Activated CD8-positive, alpha-beta memory T cell treated with anti-CD3 and anti-CD28 coated beads for 24 hours (primary cell): ENCODE measurements at regions not wholly inside any gene's neighbourhood (a gene's known extent, or its start where the extent isn't known, plus 50 kb on each side); places are given as distances from the start of the nearest gene placed in this dataset.

Experiments
- DNase-seq: peaks from one replicate; pipeline ENCODE4 v3.0.0-alpha.2; 2020

GRCh38 chrX:4206941-4207340, 493.5 kb upstream of the PRKX start:
- DNase-seq = no peak

DNA sequence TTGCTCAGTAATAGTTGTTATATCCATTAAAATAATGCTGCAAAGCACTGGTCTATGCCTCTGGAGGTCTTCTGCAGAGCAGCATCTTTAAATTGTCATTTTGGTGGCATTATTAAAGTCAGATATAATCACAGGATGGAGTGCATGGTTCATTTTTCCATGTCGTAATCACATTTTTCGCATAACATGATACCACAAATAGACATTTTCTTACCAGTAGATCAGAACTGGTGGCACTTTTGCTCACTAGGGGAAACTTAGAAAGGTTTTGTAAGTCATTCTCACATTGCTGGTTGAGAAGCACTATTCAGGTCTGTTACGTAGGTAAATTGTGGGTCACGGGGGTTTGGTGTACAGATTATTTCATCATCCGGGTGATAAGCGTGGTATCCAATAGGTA, 484.5 kb upstream of the PRKX start:
- no peak for DNase-seq

GRCh38 chrX:4193500-4194155, 480.2 kb upstream of the PRKX start:
- no peak for DNase-seq

GRCh38 chrX:4186331-4186730, 472.9 kb upstream of the PRKX start:
- DNase-seq = no peak

DNA sequence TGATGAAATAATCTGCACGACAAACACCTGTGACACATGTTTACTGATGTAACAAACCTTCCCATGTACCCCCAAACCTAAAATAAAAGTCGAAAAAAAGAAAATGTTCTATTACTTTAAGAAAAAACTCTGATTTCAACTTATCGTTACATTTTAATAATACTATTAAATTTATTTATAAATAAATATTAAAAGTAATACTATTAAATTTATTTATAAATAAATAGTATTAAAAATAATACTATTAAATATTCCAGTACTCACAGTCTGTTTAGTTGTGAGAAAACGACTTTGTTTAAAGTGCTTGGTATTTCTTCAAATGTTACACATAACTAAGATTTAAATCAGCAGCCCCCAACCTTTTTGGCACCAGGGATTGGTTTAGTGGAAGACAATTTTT, 471.6 kb upstream of the PRKX start:
- DNase-seq = no peak

GRCh38 chrX:4182408-4182806, 469.0 kb upstream of the PRKX start:
- DNase-seq = no peak

DNA sequence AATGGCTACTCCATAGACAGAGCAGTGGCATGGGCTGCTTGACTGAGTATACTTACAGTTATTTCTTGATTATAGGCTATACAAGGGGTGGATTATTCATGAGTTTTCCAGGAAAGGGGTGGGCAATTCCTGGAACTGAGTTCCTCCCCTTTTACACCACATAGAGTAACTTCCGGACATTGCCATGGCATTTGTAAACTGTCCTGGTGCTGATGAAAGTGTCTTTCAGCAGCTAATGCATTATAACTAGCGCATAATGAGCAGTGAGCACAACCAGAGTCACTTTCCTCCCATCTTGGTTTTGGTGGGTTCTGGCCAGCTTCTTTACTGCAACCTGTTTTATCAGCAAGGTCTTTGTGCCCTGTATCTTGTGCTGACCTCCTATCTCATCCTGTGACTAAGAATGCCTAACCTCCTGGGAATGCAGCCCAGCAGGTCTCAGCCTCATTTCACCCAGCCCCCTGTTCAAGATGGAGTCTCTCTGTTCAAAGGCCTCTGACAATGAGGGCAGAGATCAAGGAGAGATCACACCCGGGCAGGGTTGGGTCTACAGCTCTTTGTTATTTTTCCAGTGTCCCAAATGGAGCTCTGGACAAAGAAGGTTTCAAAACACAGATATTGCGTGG, 468.4 kb upstream of the PRKX start:
- DNase-seq = no peak

GRCh38 chrX:4179031-4179430, 465.6 kb upstream of the PRKX start:
- DNase-seq = no peak

- DNase-seq = no peak
Observed at GRCh38 chrX:4175221-4175620, 461.8 kb upstream of the PRKX start.

- no peak for DNase-seq
Observed at GRCh38 chrX:4173743-4174142, 460.3 kb upstream of the PRKX start.

DNA sequence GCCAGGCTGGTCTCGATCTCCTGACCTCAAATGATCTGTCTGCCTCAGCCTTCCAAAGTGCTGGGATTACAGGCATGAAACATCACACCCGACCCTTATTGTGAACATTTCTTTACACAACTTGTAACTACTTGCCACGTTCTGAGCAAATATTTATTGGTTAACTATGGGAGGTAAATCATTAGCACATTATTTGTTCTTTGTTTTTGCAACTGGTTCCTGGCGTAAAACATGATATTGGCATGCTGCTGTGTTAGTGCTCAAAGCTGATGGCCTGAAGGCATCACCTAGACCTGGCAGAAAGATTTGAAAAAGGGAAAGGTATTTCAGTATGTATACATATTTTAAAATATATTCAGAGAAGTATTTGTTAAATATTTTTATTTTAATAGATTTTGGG, 438.3 kb upstream of the PRKX start:
- no peak for DNase-seq

- DNase-seq = no peak
Observed at GRCh38 chrX:4150259-4150658, 436.8 kb upstream of the PRKX start.

GRCh38 chrX:4129626-4130025, 416.2 kb upstream of the PRKX start:
- DNase-seq = no peak

GRCh38 chrX:4118666-4119530, 405.4 kb upstream of the PRKX start:
- no peak for DNase-seq

- DNase-seq = no peak
Observed at GRCh38 chrX:4110964-4111363, 397.5 kb upstream of the PRKX start.

- DNase-seq = no peak
Observed at GRCh38 chrX:4094926-4095325, 381.5 kb upstream of the PRKX start.

DNA sequence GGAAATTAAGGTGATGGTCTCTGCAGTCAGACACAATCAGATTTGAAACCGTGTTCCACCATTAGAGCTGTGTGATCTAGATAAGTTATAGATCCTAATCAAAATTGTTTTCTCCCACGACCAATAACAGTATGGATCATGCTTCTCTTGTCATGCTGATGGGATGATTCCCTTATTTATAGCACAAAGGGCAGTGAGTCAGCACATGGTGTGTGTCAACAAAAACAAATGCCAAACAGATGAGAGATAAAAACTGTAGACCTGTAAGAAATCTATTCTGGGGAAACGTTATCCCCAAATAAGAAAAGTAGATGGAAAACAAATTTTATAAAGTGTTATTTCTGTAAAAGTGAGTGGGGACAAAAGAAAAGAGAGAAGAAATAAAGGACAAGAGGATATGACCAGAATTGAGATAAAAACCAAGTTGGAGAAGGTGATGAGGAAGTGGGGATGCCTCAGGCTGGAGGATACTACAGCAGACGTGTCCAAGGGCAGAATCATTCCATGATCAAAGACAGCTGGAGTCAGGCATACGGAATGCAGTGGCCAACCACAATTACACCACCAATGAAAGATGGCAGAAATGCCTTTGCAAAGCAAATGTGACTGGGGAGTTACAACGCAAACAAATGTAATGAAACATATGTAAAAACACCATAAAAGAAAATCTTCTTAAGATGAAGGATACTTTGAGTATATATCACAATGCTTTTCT, 377.8 kb upstream of the PRKX start:
- no peak for DNase-seq

DNA sequence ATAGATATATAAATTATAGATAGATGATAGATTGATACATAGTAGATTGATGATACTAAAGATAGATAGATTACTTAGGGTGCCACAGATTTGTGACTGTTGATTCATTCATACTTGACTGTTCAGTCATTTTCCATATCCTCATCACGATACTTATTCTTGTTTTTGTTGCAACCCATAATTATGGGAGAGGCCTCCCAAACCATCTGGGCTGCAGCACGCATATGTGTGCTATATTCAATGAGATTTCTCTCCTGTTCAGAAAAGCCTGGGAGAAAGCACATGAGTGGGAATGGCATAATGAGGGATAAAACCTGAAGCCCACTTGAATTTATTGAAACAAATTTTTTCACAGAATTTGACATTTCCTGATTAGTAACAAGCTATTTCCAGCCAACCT, 346.4 kb upstream of the PRKX start:
- no peak for DNase-seq

GRCh38 chrX:4043951-4044350, 330.5 kb upstream of the PRKX start:
- DNase-seq = no peak

GRCh38 chrX:4035874-4036273, 322.4 kb upstream of the PRKX start:
- no peak for DNase-seq

DNA sequence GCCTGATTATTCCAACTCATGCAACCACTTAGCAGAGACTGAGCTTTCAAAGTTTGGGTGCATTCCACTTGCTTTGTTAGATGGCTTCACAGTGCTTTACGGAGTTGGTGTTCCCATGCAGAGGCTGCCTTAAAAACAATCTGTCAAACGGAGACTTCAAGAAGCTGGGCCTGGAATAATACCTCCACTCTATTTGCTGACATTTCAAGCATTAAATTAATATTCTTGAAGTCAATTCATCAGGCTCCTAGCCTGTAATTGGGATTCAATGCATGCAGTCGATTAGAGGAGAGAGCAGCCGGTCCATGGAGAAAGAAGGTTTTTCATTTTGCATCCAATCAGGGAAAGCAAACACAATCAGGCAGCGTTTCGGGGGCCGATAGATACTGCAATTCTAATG, 314.7 kb upstream of the PRKX start:
- no peak for DNase-seq

- DNase-seq = no peak
Observed at GRCh38 chrX:4005281-4005680, 291.8 kb upstream of the PRKX start.

- no peak for DNase-seq
Observed at GRCh38 chrX:4004822-4005221, 291.4 kb upstream of the PRKX start.

DNA sequence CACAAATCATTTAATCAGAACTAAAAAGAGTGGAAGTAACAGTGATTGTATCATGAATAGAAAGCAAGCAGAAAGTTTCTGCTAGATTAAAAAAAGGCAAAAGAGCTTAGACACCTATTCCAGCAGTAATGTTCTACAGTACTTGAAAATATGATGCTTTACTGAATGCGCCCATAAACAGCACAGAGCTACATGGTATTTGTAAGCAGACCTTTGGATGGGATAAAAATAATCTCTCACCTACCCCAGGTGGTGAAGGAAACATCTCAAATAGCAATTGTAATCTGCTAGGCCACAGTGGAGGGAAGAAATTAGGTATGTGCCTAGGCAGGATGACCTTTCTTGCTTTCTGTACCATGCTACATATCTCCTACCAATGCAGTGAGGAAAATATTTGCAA, 280.9 kb upstream of the PRKX start:
- DNase-seq = no peak
